ENCODE measurements at regions not wholly inside any gene's neighbourhood (a gene's known extent, or its start where the extent isn't known, plus 50 kb on each side); places are given as distances from the start of the nearest gene placed in this dataset.

- H2BK120ac ChIP-seq (replicated peaks; ENCODE audit: low read depth, low read length) = no peak overlapping the region
- DNase-seq (ENCODE audit: low read depth in 1 of 2, low spot score in 2 of 2) (no peak), FAIRE-seq (no peak)
- H3K9me3 ChIP-seq (ENCODE audit: insufficient read depth in 2 of 2, low read depth in 1 of 2, low read length in 1 of 2) = no peaks in the 10 kb centered on the region
- H2AK5ac ChIP-seq (ENCODE audit: low read depth, low read length) = no peak overlapping the region
- no peak overlapping the region for H3K23ac ChIP-seq (ENCODE audit: insufficient read length)
- H3K79me1 ChIP-seq (ENCODE audit: low read depth, low read length) = no peaks in the 10 kb centered on the region
- no peak overlapping the region for H4K5ac ChIP-seq (ENCODE audit: insufficient read length, low read depth, low read length)
- peak overlapping the region; percentile 31 to 53; a peak in 2 of 4 replicates for H3K4me2 ChIP-seq (ENCODE audit: insufficient read depth in 1 of 2, low read depth in 2 of 2, low read length in 2 of 2)
- H3K56ac ChIP-seq (replicated peaks; ENCODE audit: insufficient read length, low read depth, low read length) = no peak overlapping the region
- H2BK15ac ChIP-seq (ENCODE audit: low read length) = no peak overlapping the region
- no peaks in the 10 kb centered on the region for H3K36me3 ChIP-seq (ENCODE audit: control insufficient read depth in 2 of 4, insufficient read depth in 4 of 4, low read length in 3 of 4)
- no peak overlapping the region for H4K91ac ChIP-seq (replicated peaks; ENCODE audit: insufficient read length, low read length)
- no peak overlapping the region for H3K4ac ChIP-seq (replicated peaks; ENCODE audit: insufficient read length, low read depth, low read length)
- no peak overlapping the region for H2BK20ac ChIP-seq (ENCODE audit: low read length)
- no peak overlapping the region for H3K4me3 ChIP-seq (ENCODE audit: extremely low read depth in 1 of 4, insufficient read depth in 2 of 4, low read depth in 3 of 4, low read length in 4 of 4)
- no peak overlapping the region for H2BK12ac ChIP-seq (ENCODE audit: low read depth, low read length)
- H4K8ac ChIP-seq (ENCODE audit: extremely low read depth, insufficient read depth, low read length) = no peak overlapping the region
- H3K27me3 ChIP-seq (replicated peaks in 1 of 4; ENCODE audit: control insufficient read depth in 3 of 4, extremely low read depth in 1 of 4, insufficient read depth in 3 of 4, low read length in 3 of 4) = no peaks in the 10 kb centered on the region
- ChIA-PET POLR2A (ENCODE audit: partially characterized antibody) (no interaction called here), CTCF (ENCODE audit: partially characterized antibody) (interaction anchor here (0.6 to 1.2 kb wide), 4 partner anchors 33 to 394 kb away, joined by 3 to 4 read pairs (median 4); no protein-coding TSS in a partner anchor)
- H3K14ac ChIP-seq (ENCODE audit: insufficient read length) = no peak overlapping the region
- no peak overlapping the region for H3K9ac ChIP-seq (replicated peaks in 1 of 4; ENCODE audit: extremely low read depth in 1 of 4, low read depth in 3 of 4, low read length in 3 of 4)
- no peaks in the 10 kb centered on the region for H3K79me2 ChIP-seq (ENCODE audit: control insufficient read depth in 1 of 2, insufficient read depth in 2 of 2, low read length in 2 of 2)
- H2BK5ac ChIP-seq (ENCODE audit: low read depth, low read length) = peak overlapping the region; percentile 5; the same call in 1 of the 2 replicates
- WGBS, 2 experiments (ENCODE audit: extremely low coverage in 1 of 2, insufficient coverage in 1 of 2, insufficient read length in 1 of 2, insufficient replicate concordance in 2 of 2, low coverage in 1 of 2, low lambda C conversion rate in 2 of 2, missing lambda C conversion rate in 1 of 2) = 88% methylated on average over 4 of the region's 4 CpGs; no CpG with 5 or more reads in 1 of the 2 experiments
- no peak overlapping the region for H3K27ac ChIP-seq (ENCODE audit: low read depth, low read length)
- H3K18ac ChIP-seq (ENCODE audit: extremely low read depth, low read length) = no peak overlapping the region
- H4K20me1 ChIP-seq (replicated peaks in 1 of 2; ENCODE audit: control insufficient read depth in 1 of 2, insufficient read depth in 2 of 2, low read length in 2 of 2) = no peaks in the 10 kb centered on the region
- no peak overlapping the region for H2AFZ ChIP-seq (ENCODE audit: low read length)
- no peaks in the 10 kb centered on the region; the same call in 1 of the 2 replicates for H3K23me2 ChIP-seq (ENCODE audit: low read depth, low read length)
- peaks cover 0 to 14% (median 11%) of the 10 kb centered on the region in 4 experiments; a peak in 6 of 7 replicates for H3K4me1 ChIP-seq (replicated peaks in 1 of 4; ENCODE audit: control insufficient read depth in 3 of 4, insufficient read depth in 4 of 4, low read length in 3 of 4)
- TF ChIP-seq KDM4A (IDR thresholded peaks at IDR 0.05; ENCODE audit: low read depth, low read length, severe bottlenecking) (no peak), GTF2F1 (IDR thresholded peaks at IDR 0.05; ENCODE audit: borderline replicate concordance, low read depth, low read length) (no peak), USF2 (IDR thresholded peaks at IDR 0.05; ENCODE audit: low read length) (no peak), ATF2 (IDR thresholded peaks at IDR 0.05; ENCODE audit: low read length) (no peak), HDAC2 (IDR thresholded peaks at IDR 0.05; ENCODE audit: borderline replicate concordance in 1 of 2, low read depth in 2 of 2, low read length in 2 of 2) (no peak), KDM5A (IDR thresholded peaks at IDR 0.05; ENCODE audit: low read length) (no peak), POLR2AphosphoS5 (IDR thresholded peaks at IDR 0.05; ENCODE audit: low read depth, low read length) (no peak), ATF3 (IDR thresholded peaks at IDR 0.05; ENCODE audit: insufficient read depth, low read depth, low read length) (no peak), HDAC6 (IDR thresholded peaks at IDR 0.05; ENCODE audit: low read depth, low read length) (no peak)
These were observed 185.1 kb upstream of the ZNF462 start for GRCh38 chr9:106677830-106678229.

All from H1 (cell line).